Stimulated activated CD8-positive, alpha-beta memory T cell treated with anti-CD3 and anti-CD28 coated beads, Interleukin-15, amount 100 ng/mL, for 48 hours (primary cell): ENCODE measurements at regions not wholly inside any gene's neighbourhood (a gene's known extent, or its start where the extent isn't known, plus 50 kb on each side); places are given as distances from the start of the nearest gene placed in this dataset.

Experiments used
- DNase-seq, 2 donors: peaks; one replicate each; pipeline ENCODE4 v3.0.0-alpha.2; 2020; ENCODE audit warnings: low read depth in 2 of 2

GRCh38 chr7:121450631-121451198, 54.6 kb upstream of the FAM3C start:
- DNase-seq = no peak

- DNase-seq = no peak
Observed at GRCh38 chr7:121449735-121450240, 53.7 kb upstream of the FAM3C start.

GRCh38 chr7:121449329-121449728, 53.2 kb upstream of the FAM3C start:
- no peak for DNase-seq

- DNase-seq = no peak
Observed at GRCh38 chr7:121448429-121448828, 52.3 kb upstream of the FAM3C start.

- no peak for DNase-seq
Observed at GRCh38 chr7:121447911-121448300, 51.8 kb upstream of the FAM3C start.

GRCh38 chr7:121447243-121447910, 51.3 kb upstream of the FAM3C start:
- no peak for DNase-seq

- DNase-seq = no peak
Observed at GRCh38 chr7:121446526-121446925, 50.4 kb upstream of the FAM3C start.
